Chondrocyte (in vitro differentiated cells): ENCODE measurements at regions not wholly inside any gene's neighbourhood (a gene's known extent, or its start where the extent isn't known, plus 50 kb on each side); places are given as distances from the start of the nearest gene placed in this dataset.

Source experiments
- DNase-seq: peaks from one replicate; pipeline ENCODE4 v3.0.0; 2021; ENCODE audit warnings: mixed read lengths, low spot score
- H3K27ac Mint-ChIP-seq: one replicate; pipeline ENCODE4 v1.8.0; 2021; ENCODE audit warnings: mild to moderate bottlenecking, moderate library complexity, mixed read lengths; ENCODE audit not compliant: unreplicated experiment
- H3K27me3 Mint-ChIP-seq: 2 replicates; pipeline ENCODE4 v1.8.0; 2021; ENCODE audit warnings: low read depth, mixed read lengths
- H3K36me3 Mint-ChIP-seq: 2 replicates; pipeline ENCODE4 v1.8.0; 2021; ENCODE audit warnings: low read depth, mixed read lengths
- H3K4me1 Mint-ChIP-seq: 2 replicates; pipeline ENCODE4 v1.8.0; 2021; ENCODE audit warnings: low read depth, mild to moderate bottlenecking, mixed read lengths
- H3K4me3 Mint-ChIP-seq: one replicate; pipeline ENCODE4 v1.8.0; 2021; ENCODE audit warnings: mild to moderate bottlenecking, moderate library complexity, mixed read lengths; ENCODE audit not compliant: unreplicated experiment
- H3K9me3 Mint-ChIP-seq: 2 replicates; pipeline ENCODE4 v1.8.0; 2021; ENCODE audit warnings: low read depth, mixed read lengths
- CTCF ChIP-seq: fragments of 200-600 bp; sonication (generic); IDR thresholded peaks from 2 replicates; pipeline ENCODE4 v1.5.0; 2021; ENCODE audit warnings: antibody characterized with exemption, mild to moderate bottlenecking, moderate library complexity

- Mint-ChIP-seq H3K4me1 (no peaks in the 10 kb centered on the region), H3K27me3 (peaks cover 2% of the 10 kb centered on the region), H3K4me3 (no peak overlapping the region), H3K9me3 (no peaks in the 10 kb centered on the region), H3K36me3 (no peaks in the 10 kb centered on the region), H3K27ac (no peak overlapping the region)
- DNase-seq = no peak
- no peak for TF ChIP-seq CTCF
Measured at GRCh38 chr2:21469158-21469557, 345.4 kb downstream of the TDRD15 start.

- TF ChIP-seq CTCF = no peak
Measured at GRCh38 chr2:21469564-21469963, 345.8 kb downstream of the TDRD15 start.

GRCh38 chr2:21480162-21480561 is 356.4 kb downstream of the TDRD15 start:
- peaks cover 2% of the 10 kb centered on the region for H3K36me3 Mint-ChIP-seq
- H3K9me3 Mint-ChIP-seq = peaks cover 4% of the 10 kb centered on the region
- no peak overlapping the region for H3K27ac Mint-ChIP-seq
- DNase-seq = no peak
- H3K4me1 Mint-ChIP-seq = no peaks in the 10 kb centered on the region
- no peaks in the 10 kb centered on the region for H3K27me3 Mint-ChIP-seq
- H3K4me3 Mint-ChIP-seq = no peak overlapping the region
- no peak for TF ChIP-seq CTCF

More at GRCh38 chr2:21469564-21469963, 345.8 kb downstream of the TDRD15 start:
- no peak for DNase-seq
- H3K27me3 Mint-ChIP-seq = peaks cover 2% of the 10 kb centered on the region
- H3K4me3 Mint-ChIP-seq = no peak overlapping the region
- H3K4me1 Mint-ChIP-seq = no peaks in the 10 kb centered on the region
- H3K36me3 Mint-ChIP-seq = no peaks in the 10 kb centered on the region
- H3K27ac Mint-ChIP-seq = no peak overlapping the region
- no peaks in the 10 kb centered on the region for H3K9me3 Mint-ChIP-seq

- H3K9me3 Mint-ChIP-seq = peaks cover 9% of the 10 kb centered on the region
- no peak overlapping the region for H3K27ac Mint-ChIP-seq
- H3K27me3 Mint-ChIP-seq = no peaks in the 10 kb centered on the region
- no peak for TF ChIP-seq CTCF
- no peaks in the 10 kb centered on the region for H3K4me1 Mint-ChIP-seq
- no peak overlapping the region for H3K4me3 Mint-ChIP-seq
- H3K36me3 Mint-ChIP-seq = no peaks in the 10 kb centered on the region
- DNase-seq = no peak
Measured at GRCh38 chr2:21484643-21485042, 360.9 kb downstream of the TDRD15 start.

- Mint-ChIP-seq H3K27me3 (no peaks in the 10 kb centered on the region), H3K4me1 (no peaks in the 10 kb centered on the region), H3K4me3 (no peak overlapping the region), H3K36me3 (no peaks in the 10 kb centered on the region), H3K27ac (no peak overlapping the region), H3K9me3 (peaks cover 9% of the 10 kb centered on the region)
- DNase-seq = no peak
- no peak for TF ChIP-seq CTCF
Measured at GRCh38 chr2:21486445-21486844, 362.7 kb downstream of the TDRD15 start.
